ENCODE measurements at regions not wholly inside any gene's neighbourhood (a gene's known extent, or its start where the extent isn't known, plus 50 kb on each side); places are given as distances from the start of the nearest gene placed in this dataset.

- no peak for TF ChIP-seq CTCF (IDR thresholded peaks at IDR 0.05)
- no peak for TF ChIP-seq POLR2A (IDR thresholded peaks at IDR 0.05)
Observed at GRCh38 chr16:85373741-85374570, 239.2 kb upstream of the GSE1 start.

Data from lower leg skin (tissue), 3 donors.